Gastroesophageal sphincter (tissue), 3 donors: ENCODE measurements at regions not wholly inside any gene's neighbourhood (a gene's known extent, or its start where the extent isn't known, plus 50 kb on each side); places are given as distances from the start of the nearest gene placed in this dataset.

ENCODE experiments used
- POLR2AphosphoS5 ChIP-seq: sonication (generic); formaldehyde crosslinking; IDR thresholded peaks from one replicate; pipeline ENCODE4 v1.6.1; 2017; ENCODE audit warnings: antibody characterized with exemption
- TF ChIP-seq, protein P1 (sequence below), 4 experiments: fragments of 200-600 bp in 2 of 4; fragments of 450-650 bp in 2 of 4; sonication (generic) in 1 of 4; IDR thresholded peaks; one replicate each; pipeline ENCODE4 v1.5.1; 2017 to 2019; ENCODE audit warnings: antibody characterized with exemption in 4 of 4, mild to moderate bottlenecking in 2 of 4, moderate library complexity in 2 of 4

DNA sequence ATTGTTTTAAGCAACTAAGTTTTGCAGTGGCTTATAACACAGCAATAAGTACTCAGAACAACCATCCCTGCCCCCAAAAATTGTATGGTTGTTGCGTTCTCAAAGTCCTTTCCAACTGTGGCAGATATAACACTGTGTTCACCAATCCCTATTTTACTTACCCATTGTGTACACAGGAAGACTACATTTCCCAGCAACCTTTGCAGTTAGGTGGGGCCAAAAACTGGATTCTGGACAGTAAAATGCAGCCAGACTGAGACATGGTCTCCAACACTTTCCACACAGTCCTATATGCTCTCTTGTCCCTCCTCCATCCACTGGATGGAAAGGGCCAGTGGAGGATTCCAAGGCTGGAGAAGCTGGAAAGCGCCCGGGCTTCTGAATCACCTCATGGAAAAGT lies 523.6 kb downstream of the BCOR start:
- TF ChIP-seq, protein P1, sequence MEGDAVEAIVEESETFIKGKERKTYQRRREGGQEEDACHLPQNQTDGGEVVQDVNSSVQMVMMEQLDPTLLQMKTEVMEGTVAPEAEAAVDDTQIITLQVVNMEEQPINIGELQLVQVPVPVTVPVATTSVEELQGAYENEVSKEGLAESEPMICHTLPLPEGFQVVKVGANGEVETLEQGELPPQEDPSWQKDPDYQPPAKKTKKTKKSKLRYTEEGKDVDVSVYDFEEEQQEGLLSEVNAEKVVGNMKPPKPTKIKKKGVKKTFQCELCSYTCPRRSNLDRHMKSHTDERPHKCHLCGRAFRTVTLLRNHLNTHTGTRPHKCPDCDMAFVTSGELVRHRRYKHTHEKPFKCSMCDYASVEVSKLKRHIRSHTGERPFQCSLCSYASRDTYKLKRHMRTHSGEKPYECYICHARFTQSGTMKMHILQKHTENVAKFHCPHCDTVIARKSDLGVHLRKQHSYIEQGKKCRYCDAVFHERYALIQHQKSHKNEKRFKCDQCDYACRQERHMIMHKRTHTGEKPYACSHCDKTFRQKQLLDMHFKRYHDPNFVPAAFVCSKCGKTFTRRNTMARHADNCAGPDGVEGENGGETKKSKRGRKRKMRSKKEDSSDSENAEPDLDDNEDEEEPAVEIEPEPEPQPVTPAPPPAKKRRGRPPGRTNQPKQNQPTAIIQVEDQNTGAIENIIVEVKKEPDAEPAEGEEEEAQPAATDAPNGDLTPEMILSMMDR (IDR thresholded peaks at IDR 0.05), result no peak
- TF ChIP-seq POLR2AphosphoS5, result no peak
